Activated naive CD4-positive, alpha-beta T cell treated with anti-CD3 and anti-CD28 coated beads, Interleukin-2, amount 50 U/mL, for 24 hours (primary cell): ENCODE measurements at regions not wholly inside any gene's neighbourhood (a gene's known extent, or its start where the extent isn't known, plus 50 kb on each side); places are given as distances from the start of the nearest gene placed in this dataset.
"Not testable (repeated sequence)": the region's sequence is repeated elsewhere in the genome, so short reads cannot be mapped to it uniquely, and the experiment has no call there.

Source experiments
- H3K27ac Mint-ChIP-seq: one replicate; pipeline ENCODE4 v1.8.0; 2021; ENCODE audit warnings: mild to moderate bottlenecking, mixed read lengths
- H3K27me3 Mint-ChIP-seq: one replicate; pipeline ENCODE4 v1.8.0; 2021; ENCODE audit warnings: mixed read lengths
- H3K36me3 Mint-ChIP-seq: one replicate; pipeline ENCODE4 v1.8.0; 2021; ENCODE audit warnings: mixed read lengths
- H3K4me1 Mint-ChIP-seq: one replicate; pipeline ENCODE4 v1.8.0; 2021; ENCODE audit warnings: mixed read lengths
- H3K4me3 Mint-ChIP-seq: one replicate; pipeline ENCODE4 v1.8.0; 2021; ENCODE audit warnings: mild to moderate bottlenecking, mixed read lengths
- H3K9me3 Mint-ChIP-seq: one replicate; pipeline ENCODE4 v1.8.0; 2021; ENCODE audit warnings: mixed read lengths

DNA sequence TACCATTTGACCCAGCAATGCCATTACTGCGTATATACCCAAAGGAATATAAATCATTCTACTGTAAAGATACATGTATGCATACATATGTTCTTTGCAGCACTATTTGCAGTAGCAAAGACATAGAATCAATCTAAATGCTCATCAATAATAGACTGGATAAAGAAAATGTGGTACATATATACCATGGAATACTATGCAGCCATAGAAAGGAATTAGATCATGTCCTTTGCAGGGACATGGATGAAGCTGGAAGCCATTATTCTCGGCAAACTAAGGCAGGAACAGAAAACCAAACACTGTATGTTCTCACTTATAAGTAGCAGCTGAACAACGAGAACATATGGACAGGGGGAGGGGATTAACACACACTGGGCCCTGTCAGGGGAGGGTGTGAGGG, 54.8 kb upstream of the ZNF30 start:
- not testable (repeated sequence) for H3K4me3 Mint-ChIP-seq, H3K27ac Mint-ChIP-seq, H3K27me3 Mint-ChIP-seq

DNA sequence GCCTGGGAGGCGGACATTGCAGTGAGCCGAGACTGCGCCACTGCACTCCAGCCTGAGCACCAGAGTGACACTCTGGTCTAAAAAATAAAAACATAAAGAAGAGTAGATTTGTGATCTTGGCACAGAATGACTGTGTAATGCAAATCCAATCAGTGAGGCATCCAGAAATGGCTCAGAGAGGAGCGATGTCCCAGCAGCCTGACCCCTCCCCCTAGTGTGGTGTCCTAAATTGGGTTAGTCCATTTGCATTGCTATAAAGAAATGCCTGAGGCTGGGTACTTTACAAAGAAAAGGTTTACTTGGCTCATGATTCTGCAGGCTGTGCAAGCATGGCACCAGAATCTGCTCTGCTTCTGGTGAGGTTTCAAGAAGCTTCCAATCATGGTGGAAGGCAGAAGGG, 59.1 kb upstream of the ZNF30 start:
- no peaks in the 10 kb centered on the region for H3K36me3 Mint-ChIP-seq
- no peak overlapping the region for H3K27ac Mint-ChIP-seq
- no peak overlapping the region for H3K4me3 Mint-ChIP-seq
- H3K4me1 Mint-ChIP-seq: no peaks in the 10 kb centered on the region
- H3K9me3 Mint-ChIP-seq: no peaks in the 10 kb centered on the region
- no peaks in the 10 kb centered on the region for H3K27me3 Mint-ChIP-seq

More for the DNA sequence above, 54.8 kb upstream of the ZNF30 start:
- H3K36me3 Mint-ChIP-seq, H3K4me1 Mint-ChIP-seq, H3K9me3 Mint-ChIP-seq: not testable (repeated sequence)

DNA sequence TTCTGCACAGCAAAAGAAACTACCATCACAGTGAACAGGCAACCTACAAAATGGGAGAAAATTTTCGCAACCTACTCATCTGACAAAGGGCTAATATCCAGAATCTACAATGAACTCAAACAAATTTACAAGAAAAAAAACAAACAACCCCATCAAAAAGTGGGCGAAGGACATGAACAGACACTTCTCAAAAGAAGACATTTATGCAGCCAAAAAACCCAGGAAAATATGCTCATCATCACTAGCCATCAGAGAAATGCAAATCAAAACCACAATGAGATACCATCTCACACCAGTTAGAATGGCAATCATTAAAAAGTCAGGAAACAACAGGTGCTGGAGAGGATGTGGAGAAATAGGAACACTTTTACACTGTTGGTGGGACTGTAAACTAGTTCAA, 61.5 kb upstream of the ZNF30 start:
- H3K27ac Mint-ChIP-seq, H3K4me3 Mint-ChIP-seq, H3K36me3 Mint-ChIP-seq, H3K9me3 Mint-ChIP-seq, H3K27me3 Mint-ChIP-seq, H3K4me1 Mint-ChIP-seq: not testable (repeated sequence)

DNA sequence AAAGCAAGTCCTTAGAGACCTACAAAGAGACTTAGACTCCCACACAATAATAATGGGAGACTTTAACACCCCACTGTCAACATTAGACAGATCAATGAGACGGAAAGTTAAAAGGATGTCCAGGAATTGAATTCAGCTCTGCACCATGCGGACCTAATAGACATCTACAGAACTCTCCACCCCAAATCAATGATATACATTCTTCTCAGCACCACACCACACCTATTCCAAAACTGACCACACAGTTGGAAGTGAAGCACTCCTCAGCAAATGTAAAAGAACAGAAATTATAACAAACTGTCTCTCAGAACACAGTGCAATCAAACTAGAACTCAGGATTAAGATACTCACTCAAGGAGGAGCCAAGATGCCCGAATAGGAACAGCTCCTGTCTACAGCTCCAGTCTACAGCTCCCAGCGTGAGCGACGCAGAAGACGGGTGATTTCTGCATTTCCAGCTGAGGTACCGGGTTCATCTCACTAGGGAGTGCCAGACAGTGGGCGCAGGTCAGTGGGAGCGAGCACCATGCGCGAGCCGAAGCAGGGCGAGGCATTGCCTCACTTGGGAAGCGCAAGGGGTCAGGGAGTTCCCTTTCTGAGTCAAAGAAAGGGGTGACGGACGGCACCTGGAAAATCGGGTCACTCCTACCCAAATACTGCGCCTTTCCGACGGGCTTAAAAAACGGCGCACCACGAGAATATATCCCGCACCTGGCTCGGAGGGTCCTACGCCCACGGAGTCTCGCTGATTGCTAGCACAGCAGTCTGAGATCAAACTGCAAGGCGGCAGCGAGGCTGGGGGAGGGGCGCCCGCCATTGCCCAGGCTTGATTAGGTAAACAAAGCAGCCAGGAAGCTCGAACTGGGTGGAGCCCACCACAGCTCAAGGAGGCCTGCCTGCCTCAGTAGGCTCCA, 66.6 kb upstream of the ZNF30 start:
- peaks cover 25% of the 10 kb centered on the region for H3K36me3 Mint-ChIP-seq

DNA sequence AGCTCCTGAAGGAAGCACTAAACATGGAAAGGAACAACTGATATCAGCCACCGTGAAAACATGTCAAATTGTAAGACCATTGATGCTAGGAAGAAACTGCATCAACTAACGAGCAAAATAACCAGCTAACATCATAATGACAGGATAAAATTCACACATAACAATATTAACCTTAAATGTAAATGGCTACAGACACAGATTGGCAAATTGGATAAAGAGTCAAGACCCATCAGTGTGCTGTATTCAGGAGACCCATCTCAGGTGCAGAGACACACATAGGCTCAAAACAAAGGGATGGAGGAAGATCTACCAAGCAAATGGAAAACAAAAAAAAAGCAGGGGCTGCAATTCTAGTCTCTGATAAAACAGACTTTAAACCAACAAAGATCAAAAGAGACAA, 67.4 kb upstream of the ZNF30 start:
- peaks cover 53% of the 10 kb centered on the region for H3K4me1 Mint-ChIP-seq
- not testable (repeated sequence) for H3K9me3 Mint-ChIP-seq, H3K27me3 Mint-ChIP-seq
- peaks cover 25% of the 10 kb centered on the region for H3K36me3 Mint-ChIP-seq
- H3K27ac Mint-ChIP-seq: peak overlapping the region; percentile 55
- H3K4me3 Mint-ChIP-seq: peak overlapping the region; percentile 92

More for the DNA sequence above, 66.6 kb upstream of the ZNF30 start:
- peak overlapping the region; percentile 93 for H3K27ac Mint-ChIP-seq
- peaks cover 47% of the 10 kb centered on the region for H3K4me1 Mint-ChIP-seq
- H3K27me3 Mint-ChIP-seq, H3K9me3 Mint-ChIP-seq: not testable (repeated sequence)
- H3K4me3 Mint-ChIP-seq: peak overlapping the region; percentile 92

DNA sequence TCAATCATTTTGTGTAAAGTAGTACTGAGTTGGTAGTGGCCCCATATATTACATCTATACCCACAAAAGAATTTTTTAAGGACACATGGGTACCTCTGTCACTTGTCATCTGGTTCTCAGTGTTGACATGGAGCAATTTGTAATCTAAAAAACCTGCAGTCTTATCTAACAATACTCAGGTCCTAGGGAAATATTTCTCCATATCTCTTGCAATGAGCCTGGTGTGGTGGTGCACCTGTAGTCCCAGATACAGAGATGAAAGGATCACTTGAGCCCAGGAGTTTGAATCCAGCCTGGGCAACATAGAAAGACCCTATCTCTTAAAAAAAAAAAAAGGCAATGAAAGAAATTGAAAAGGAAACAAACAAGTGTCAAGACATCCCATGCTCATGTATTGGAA, 70.7 kb upstream of the ZNF30 start:
- no peak overlapping the region for H3K4me3 Mint-ChIP-seq
- H3K36me3 Mint-ChIP-seq: peaks cover 35% of the 10 kb centered on the region
- H3K27ac Mint-ChIP-seq: no peak overlapping the region
- no peaks in the 10 kb centered on the region for H3K27me3 Mint-ChIP-seq
- H3K9me3 Mint-ChIP-seq: no peaks in the 10 kb centered on the region
- H3K4me1 Mint-ChIP-seq: peaks cover 81% of the 10 kb centered on the region

DNA sequence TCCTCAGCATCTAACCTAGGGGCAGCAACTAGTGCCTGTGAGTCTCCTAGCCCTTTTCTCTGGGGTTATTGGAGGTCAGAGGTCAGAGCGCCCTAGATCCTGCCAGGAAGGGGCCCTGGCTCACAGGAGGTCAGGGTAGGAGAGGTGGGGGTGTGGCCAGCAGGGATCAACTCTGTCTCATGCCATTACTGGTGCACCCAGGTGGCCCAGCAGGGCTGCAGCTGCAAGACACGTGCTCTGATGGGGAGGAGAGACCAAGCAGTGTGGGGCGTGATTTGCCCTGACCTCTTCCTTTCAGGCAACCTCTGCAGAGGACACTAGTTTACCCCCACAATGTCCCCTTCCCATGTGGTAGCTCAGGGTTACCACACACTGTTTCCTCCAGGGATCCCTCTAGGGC, 73.3 kb upstream of the ZNF30 start:
- no peaks in the 10 kb centered on the region for H3K9me3 Mint-ChIP-seq
- H3K36me3 Mint-ChIP-seq: peaks cover 42% of the 10 kb centered on the region
- no peak overlapping the region for H3K4me3 Mint-ChIP-seq
- H3K27ac Mint-ChIP-seq: no peak overlapping the region
- H3K27me3 Mint-ChIP-seq: no peaks in the 10 kb centered on the region
- peaks cover 70% of the 10 kb centered on the region for H3K4me1 Mint-ChIP-seq

DNA sequence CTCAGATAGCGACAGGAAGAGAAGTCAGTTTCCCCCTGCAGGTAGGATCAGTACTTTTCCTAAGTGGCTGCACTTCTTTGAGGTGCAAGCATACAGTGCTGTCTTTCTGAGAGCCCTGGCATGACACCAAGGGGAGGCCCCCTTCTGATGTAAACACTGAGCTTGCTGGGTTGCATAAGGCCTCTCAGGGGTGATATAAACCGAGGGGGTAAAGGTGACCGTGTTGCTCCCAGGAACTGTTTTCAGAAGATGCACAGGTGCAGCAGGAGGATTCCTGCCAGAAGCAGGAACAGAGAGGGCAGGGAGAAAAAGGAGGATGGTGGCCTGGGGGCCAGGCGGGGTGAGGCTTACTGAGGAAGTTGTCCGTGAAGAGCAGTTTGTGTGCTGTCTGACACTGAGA, 74.0 kb upstream of the ZNF30 start:
- H3K27ac Mint-ChIP-seq: peak overlapping the region; percentile 6
- H3K36me3 Mint-ChIP-seq: peaks cover 38% of the 10 kb centered on the region
- peaks cover 63% of the 10 kb centered on the region for H3K4me1 Mint-ChIP-seq
- no peaks in the 10 kb centered on the region for H3K9me3 Mint-ChIP-seq
- no peak overlapping the region for H3K4me3 Mint-ChIP-seq
- H3K27me3 Mint-ChIP-seq: no peaks in the 10 kb centered on the region

DNA sequence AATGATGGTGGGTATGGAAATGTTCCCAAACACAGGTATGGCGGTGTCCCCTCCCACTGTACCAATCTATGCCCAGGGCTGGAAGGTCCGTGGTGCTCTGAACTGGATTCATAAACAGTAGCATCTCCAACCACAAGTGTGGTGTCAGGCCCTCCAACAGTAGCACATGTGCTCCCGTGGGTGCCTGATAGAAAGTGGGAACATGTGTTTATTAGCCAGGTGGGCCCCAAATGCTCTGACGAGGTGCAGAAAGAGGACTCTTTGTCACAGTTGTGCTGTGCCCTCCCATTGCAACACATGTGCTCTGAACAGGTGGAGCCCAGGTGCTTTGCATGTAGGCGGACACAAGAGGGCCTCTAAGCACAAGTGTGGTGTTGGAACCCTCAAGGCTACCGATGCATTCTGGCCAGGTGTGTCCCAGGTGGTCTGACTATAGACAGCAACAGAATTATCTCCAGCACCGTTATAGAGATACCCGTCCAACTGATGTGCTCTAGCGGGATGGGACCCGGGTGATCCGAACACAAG, 75.4 kb upstream of the ZNF30 start:
- H3K36me3 Mint-ChIP-seq: peaks cover 37% of the 10 kb centered on the region
- no peaks in the 10 kb centered on the region for H3K9me3 Mint-ChIP-seq
- no peaks in the 10 kb centered on the region for H3K27me3 Mint-ChIP-seq
- no peak overlapping the region for H3K27ac Mint-ChIP-seq
- no peak overlapping the region for H3K4me3 Mint-ChIP-seq
- peaks cover 53% of the 10 kb centered on the region for H3K4me1 Mint-ChIP-seq

DNA sequence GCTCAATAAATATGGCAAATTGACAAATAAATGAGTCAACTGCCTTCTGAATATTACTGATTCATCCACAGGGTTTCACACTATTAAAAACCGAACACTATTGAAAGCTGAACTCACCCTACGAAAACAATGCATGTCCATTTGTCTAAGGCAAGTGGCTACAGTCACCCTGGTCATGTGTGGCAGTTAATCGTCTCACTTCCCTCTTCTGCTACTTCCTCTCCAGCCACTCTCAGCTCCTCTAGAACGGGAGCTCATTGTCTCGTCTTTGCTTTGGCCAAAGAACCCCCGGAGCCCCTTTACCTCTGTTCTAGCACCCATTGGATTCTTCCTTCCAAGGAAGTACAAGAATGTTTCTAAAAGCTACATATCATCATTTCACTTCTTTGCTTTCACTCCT, 74.4 kb upstream of the ZNF599 start:
- H3K27me3 Mint-ChIP-seq: no peaks in the 10 kb centered on the region
- H3K36me3 Mint-ChIP-seq: peaks cover 20% of the 10 kb centered on the region
- peaks cover 20% of the 10 kb centered on the region for H3K4me1 Mint-ChIP-seq
- no peaks in the 10 kb centered on the region for H3K9me3 Mint-ChIP-seq
- peak overlapping the region; percentile 37 for H3K27ac Mint-ChIP-seq
- H3K4me3 Mint-ChIP-seq: no peak overlapping the region

DNA sequence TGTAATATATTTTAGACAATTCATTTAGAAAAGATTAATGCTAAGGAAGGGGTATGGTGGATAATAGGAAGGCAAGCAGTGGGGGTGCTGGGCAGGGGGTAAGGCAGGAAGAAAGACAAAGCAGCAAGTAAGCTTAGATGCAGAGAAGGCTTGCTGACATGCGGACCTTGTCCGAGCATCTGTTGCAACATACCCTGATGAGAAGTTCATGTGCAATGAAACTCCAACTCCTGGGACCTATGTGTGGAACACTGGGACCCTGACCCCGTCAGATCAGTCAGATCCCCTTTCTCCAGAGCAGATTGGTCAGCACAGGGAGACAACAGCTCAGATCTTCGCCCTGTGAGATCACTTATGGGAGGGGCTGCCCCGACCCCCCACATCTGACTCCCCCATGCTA, 71.3 kb upstream of the ZNF599 start:
- Mint-ChIP-seq H3K4me3 (no peak overlapping the region), H3K27ac (no peak overlapping the region), H3K27me3 (no peaks in the 10 kb centered on the region), H3K4me1 (no peaks in the 10 kb centered on the region), H3K9me3 (no peaks in the 10 kb centered on the region), H3K36me3 (peaks cover 11% of the 10 kb centered on the region)

DNA sequence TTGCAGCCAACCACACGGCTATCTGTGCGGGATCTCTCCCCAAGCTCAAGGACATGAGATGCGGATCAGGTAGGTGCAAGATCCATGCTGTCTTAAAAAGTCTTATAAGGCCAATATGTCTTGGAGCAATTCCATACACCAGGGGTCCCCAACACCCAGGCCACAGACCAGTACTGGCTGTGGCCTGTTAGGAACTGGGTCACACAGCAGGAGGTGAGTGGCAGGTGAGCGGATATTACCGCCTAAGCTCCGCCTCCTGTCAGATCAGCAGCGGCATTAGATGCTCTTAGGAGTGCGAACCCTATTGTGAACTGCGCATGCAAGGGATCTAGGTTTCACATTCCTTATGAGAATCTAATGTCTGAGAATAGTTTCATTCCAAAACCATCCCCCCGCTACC, 68.8 kb upstream of the ZNF599 start:
- peaks cover 3% of the 10 kb centered on the region for H3K36me3 Mint-ChIP-seq
- no peak overlapping the region for H3K27ac Mint-ChIP-seq

DNA sequence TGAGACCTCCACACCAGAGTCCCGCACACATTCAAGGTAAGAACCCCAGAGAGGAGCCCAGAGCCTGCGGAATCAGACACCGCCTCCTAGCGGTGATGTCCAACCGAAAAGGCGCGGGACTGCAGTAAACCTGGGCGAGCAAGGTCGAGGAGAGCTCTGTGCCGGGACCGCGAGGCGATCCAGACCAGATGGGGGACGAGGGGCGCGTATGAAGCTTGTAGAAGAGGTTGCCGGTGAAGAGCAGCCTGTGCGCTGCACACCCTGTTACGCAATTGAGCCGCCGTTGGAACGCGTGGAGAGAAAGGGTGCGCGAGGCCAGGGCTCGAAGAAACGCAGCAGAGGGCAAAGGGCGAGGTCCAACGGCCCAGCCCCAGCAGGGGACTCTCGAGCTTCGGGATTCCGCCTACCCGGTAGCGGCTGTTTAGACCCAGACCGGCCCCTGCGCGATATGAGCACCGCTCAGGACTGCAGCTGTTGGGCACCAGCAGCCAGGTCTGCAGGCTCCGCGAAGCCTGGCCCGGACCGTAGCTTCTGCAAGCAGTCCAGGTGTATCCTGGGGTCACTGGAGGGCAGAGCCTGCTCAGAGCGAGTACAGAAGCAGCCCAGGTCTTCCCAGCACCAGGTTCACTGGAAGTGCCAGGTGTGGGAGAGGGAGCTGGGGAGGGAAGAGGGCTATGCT, 65.9 kb upstream of the ZNF599 start:
- H3K9me3 Mint-ChIP-seq: no peaks in the 10 kb centered on the region
- H3K4me3 Mint-ChIP-seq: peak overlapping the region; percentile 56
- no peaks in the 10 kb centered on the region for H3K27me3 Mint-ChIP-seq
- H3K27ac Mint-ChIP-seq: no peak overlapping the region
- peaks cover 18% of the 10 kb centered on the region for H3K4me1 Mint-ChIP-seq
- no peaks in the 10 kb centered on the region for H3K36me3 Mint-ChIP-seq

More for the DNA sequence above, 68.8 kb upstream of the ZNF599 start:
- H3K27me3 Mint-ChIP-seq: no peaks in the 10 kb centered on the region
- H3K4me1 Mint-ChIP-seq: peaks cover 18% of the 10 kb centered on the region
- no peaks in the 10 kb centered on the region for H3K9me3 Mint-ChIP-seq
- H3K4me3 Mint-ChIP-seq: no peak overlapping the region

DNA sequence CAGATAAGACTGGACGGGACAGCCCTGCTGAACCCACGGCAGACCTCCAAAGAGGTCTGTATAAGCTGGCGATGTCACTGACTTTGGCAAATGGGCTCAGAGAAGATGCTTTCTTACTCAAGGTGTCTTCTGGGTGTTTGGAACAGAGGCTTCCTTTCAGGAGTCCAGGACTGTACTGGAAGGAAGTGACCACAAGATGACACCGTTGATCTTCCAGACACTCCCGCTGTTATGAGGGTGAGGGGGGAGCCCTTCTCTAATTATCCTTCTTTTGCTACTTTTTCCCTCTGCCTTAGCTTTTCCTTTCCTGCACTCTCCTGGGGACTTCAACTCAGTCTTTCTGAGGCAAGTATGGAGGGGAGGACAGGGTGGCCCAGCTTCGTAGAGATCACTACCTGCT, 65.2 kb upstream of the ZNF599 start:
- Mint-ChIP-seq H3K27me3 (no peaks in the 10 kb centered on the region), H3K4me3 (no peak overlapping the region), H3K4me1 (peaks cover 18% of the 10 kb centered on the region), H3K27ac (no peak overlapping the region), H3K9me3 (no peaks in the 10 kb centered on the region), H3K36me3 (no peaks in the 10 kb centered on the region)

DNA sequence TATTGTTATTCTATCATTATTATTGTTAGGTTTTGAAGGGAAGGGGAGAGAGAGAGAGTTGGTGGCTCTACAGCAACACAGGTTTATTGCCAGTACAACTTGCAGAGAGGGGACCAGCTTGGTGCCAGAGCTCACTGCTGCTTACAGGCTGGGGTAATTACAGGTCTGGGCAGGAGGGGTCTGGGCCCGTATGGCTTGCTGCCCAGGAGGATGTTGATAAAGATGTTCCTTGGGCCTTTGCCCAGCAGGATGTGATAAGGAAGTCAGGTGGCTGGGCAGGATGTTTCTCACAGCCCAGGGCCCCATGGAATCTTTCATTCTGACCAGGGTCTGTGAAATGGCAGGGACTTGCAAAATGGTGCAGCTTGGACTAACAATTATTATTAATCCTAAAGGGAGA, 64.2 kb upstream of the ZNF599 start:
- Mint-ChIP-seq H3K4me1 (peaks cover 18% of the 10 kb centered on the region), H3K27ac (no peak overlapping the region), H3K4me3 (no peak overlapping the region), H3K9me3 (no peaks in the 10 kb centered on the region), H3K36me3 (no peaks in the 10 kb centered on the region), H3K27me3 (no peaks in the 10 kb centered on the region)

DNA sequence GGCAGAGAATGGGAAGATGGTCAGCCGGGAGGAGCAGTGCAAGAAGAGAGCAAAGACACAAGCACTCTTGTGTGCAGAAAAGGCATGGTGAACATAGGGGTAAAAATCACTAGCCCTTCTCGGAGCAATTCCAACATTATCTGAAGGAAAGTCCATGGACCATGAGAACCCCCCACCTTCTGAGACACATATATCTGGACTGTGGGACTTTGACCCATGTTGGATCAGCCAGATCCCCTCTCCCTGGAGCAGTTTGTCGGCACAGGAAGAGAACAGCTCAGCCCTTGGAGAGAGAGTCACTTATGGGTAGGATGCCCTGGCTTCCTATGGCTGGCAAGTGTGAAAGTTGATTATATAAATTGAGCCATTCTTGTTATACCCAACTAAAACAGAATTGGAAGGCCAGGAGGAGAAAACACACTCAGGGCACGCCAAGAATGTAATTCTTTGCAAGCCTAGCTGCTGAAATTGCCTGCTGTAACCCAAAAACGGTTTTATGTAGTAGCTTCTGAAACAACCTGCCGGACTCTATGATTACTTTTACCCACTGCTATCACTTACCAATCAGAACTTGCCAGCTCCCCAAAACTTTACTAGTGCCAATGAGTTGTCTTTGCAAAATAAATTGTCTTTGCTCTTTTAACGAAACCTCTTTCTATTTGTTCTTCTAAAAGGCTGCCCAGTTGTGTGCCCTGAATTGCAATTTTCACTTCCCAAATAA, 62.8 kb upstream of the ZNF599 start:
- H3K4me3 Mint-ChIP-seq: no peak overlapping the region
- no peak overlapping the region for H3K27ac Mint-ChIP-seq
- H3K9me3 Mint-ChIP-seq: no peaks in the 10 kb centered on the region
- H3K27me3 Mint-ChIP-seq: no peaks in the 10 kb centered on the region
- no peaks in the 10 kb centered on the region for H3K36me3 Mint-ChIP-seq
- H3K4me1 Mint-ChIP-seq: peaks cover 18% of the 10 kb centered on the region
